ENCODE measurements at regions not wholly inside any gene's neighbourhood (a gene's known extent, or its start where the extent isn't known, plus 50 kb on each side); places are given as distances from the start of the nearest gene placed in this dataset.

DNA sequence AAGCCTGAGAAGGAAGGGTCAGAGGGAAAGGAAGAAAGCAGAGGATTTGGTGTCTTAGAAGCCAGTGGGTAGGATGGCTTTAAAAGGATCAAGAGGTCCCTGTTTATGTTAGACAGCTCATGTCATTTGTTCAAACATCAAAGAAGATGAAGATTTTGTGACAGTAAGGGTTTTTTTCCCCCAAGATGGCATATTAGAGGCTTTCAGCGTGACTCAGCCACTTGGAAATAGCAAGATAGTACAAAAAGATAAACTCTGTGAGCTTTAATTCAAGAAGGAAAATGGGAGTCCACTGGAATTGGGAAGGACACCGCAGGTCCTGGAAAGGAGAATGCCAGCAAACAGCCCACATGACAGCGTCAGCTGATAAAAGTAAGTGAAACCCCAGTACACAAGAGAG lies 467.1 kb upstream of the THBS1 start:
- TF ChIP-seq CTCF (IDR thresholded peaks at IDR 0.05) (no peak), POLR2A (IDR thresholded peaks at IDR 0.05) (no peak), POLR2AphosphoS5 (IDR thresholded peaks at IDR 0.05; ENCODE audit: insufficient read depth in 1 of 2, low read depth in 1 of 2) (no peak)

Measured in vagina (tissue), 2 donors.